ENCODE measurements at regions not wholly inside any gene's neighbourhood (a gene's known extent, or its start where the extent isn't known, plus 50 kb on each side); places are given as distances from the start of the nearest gene placed in this dataset.
A peak's percentile ranks its signal among the peaks of the same experiment; 100 is the strongest.

DNA sequence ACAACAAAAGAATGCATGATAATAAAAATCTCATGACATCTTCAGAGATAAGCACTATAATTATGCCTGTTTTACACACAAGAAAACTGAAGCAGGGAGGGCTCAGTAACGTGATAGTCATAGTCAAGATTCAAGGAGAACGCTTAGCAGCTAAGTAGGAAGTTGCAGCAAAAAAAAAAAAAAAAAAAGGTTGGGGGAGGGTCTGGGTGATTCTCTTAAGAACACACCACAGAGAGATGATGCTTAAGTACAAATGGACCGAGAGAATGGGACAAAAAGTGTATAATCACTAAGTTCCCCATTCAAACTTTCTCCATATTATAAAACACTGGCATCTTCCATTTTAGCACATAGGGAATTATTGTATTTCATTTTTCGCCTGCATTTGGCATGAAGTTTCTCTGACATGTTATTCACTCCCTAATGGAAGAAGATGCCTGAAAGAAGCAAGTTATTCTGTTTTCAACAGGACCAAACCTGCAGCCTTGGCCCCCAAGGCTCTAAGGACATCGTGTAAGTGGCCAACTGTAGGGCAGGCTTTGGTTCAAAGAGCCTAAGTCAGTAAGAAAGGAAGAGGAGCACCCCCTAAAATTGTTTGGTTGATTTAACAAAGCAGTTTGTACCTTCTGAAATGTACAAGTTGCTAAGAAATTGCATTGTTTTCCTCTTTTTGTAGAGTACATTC is 142.9 kb upstream of the TMPO start:
- ATAC-seq: no peak
- Histone ChIP-seq H3K4me1 (ENCODE audit: control insufficient read depth in 2 of 2, insufficient read depth in 2 of 2, low read length in 2 of 2) (no peaks in the 10 kb centered on the region), H3K36me3 (ENCODE audit: control insufficient read depth in 2 of 3, insufficient read depth in 3 of 3, low read length in 3 of 3) (no peaks in the 10 kb centered on the region), H3K27me3 (ENCODE audit: control insufficient read depth in 2 of 2, insufficient read depth in 2 of 2, low read length in 2 of 2) (peaks cover 0 to 5% of the 10 kb centered on the region in 2 donors), H3K27ac (ENCODE audit: low read depth, low read length) (no peak overlapping the region), H3K4me3 (ENCODE audit: low read length) (no peak overlapping the region), H3K9me3 (ENCODE audit: control insufficient read depth in 2 of 3, low read length in 3 of 3) (no peaks in the 10 kb centered on the region)
- Mint-ChIP-seq H3K36me3 (peaks cover 0 to 11% (median 0%) of the 10 kb centered on the region in 5 donors), H3K9me3 (peaks cover 0 to 3% (median 0%) of the 10 kb centered on the region in 11 donors), H3K4me1 (peaks cover 5 to 26% (median 10%) of the 10 kb centered on the region in 7 donors), H3K27me3 (peaks cover 33 to 53% (median 48%) of the 10 kb centered on the region in 5 donors), H3K4me3 (no peak overlapping the region), H3K27ac (peak overlapping the region in 1 of 9 donors; percentile 63)
- ChIA-PET CTCF (no interaction called here), POLR2A (no interaction called here)
- no peak for DNase-seq
- intact Hi-C loops (cut with micrococcal nuclease): loop anchor here in 1 of 2 donors (1.0 to 5.0 kb wide), 5 partner anchors 25 to 1386 kb away; no protein-coding TSS in a partner anchor

GRCh38 chr12:98373025-98373554 is 142.3 kb upstream of the TMPO start:
- peaks cover 32 to 58% (median 48%) of the 10 kb centered on the region in 5 donors for H3K27me3 Mint-ChIP-seq
- no peak overlapping the region for H3K27ac Mint-ChIP-seq

GRCh38 chr12:98374007-98374406 is 141.4 kb upstream of the TMPO start:
- no peak for ATAC-seq
- CTCF ChIA-PET: no interaction called here
- Histone ChIP-seq H3K36me3 (ENCODE audit: control insufficient read depth in 2 of 3, insufficient read depth in 3 of 3, low read length in 3 of 3) (no peaks in the 10 kb centered on the region), H3K9me3 (ENCODE audit: control insufficient read depth in 2 of 3, low read length in 3 of 3) (no peaks in the 10 kb centered on the region), H3K27ac (ENCODE audit: low read depth, low read length) (no peak overlapping the region), H3K4me1 (ENCODE audit: control insufficient read depth in 2 of 2, insufficient read depth in 2 of 2, low read length in 2 of 2) (no peaks in the 10 kb centered on the region), H3K27me3 (ENCODE audit: control insufficient read depth in 2 of 2, insufficient read depth in 2 of 2, low read length in 2 of 2) (peaks cover 0 to 5% of the 10 kb centered on the region in 2 donors), H3K4me3 (ENCODE audit: low read length) (no peak overlapping the region)
- intact Hi-C loops (cut with micrococcal nuclease): loop anchor here (2.0 to 5.0 kb wide), 2 partner anchors 23 to 147 kb away; no protein-coding TSS in a partner anchor
- Mint-ChIP-seq H3K36me3 (peaks cover 0 to 11% (median 0%) of the 10 kb centered on the region in 5 donors), H3K4me1 (peaks cover 5 to 26% (median 10%) of the 10 kb centered on the region in 7 donors), H3K4me3 (no peak overlapping the region), H3K9me3 (peaks cover 0 to 3% (median 0%) of the 10 kb centered on the region in 11 donors), H3K27ac (no peak overlapping the region), H3K27me3 (peaks cover 37 to 58% (median 51%) of the 10 kb centered on the region in 5 donors)
- DNase-seq: no peak
- POLR2A ChIA-PET: no interaction called here

More at GRCh38 chr12:98373025-98373554, 142.3 kb upstream of the TMPO start:
- CTCF ChIA-PET: no interaction called here
- ATAC-seq (no peak), DNase-seq (no peak)
- POLR2A ChIA-PET: no interaction called here
- Histone ChIP-seq H3K4me3 (ENCODE audit: low read length) (no peak overlapping the region), H3K36me3 (ENCODE audit: control insufficient read depth in 2 of 3, insufficient read depth in 3 of 3, low read length in 3 of 3) (no peaks in the 10 kb centered on the region), H3K9me3 (ENCODE audit: control insufficient read depth in 2 of 3, low read length in 3 of 3) (no peaks in the 10 kb centered on the region), H3K27ac (ENCODE audit: low read depth, low read length) (no peak overlapping the region), H3K4me1 (ENCODE audit: control insufficient read depth in 2 of 2, insufficient read depth in 2 of 2, low read length in 2 of 2) (no peaks in the 10 kb centered on the region), H3K27me3 (ENCODE audit: control insufficient read depth in 2 of 2, insufficient read depth in 2 of 2, low read length in 2 of 2) (peaks cover 0 to 5% of the 10 kb centered on the region in 2 donors)
- H3K36me3 Mint-ChIP-seq: peaks cover 0 to 11% (median 0%) of the 10 kb centered on the region in 5 donors
- peaks cover 5 to 26% (median 10%) of the 10 kb centered on the region in 7 donors for H3K4me1 Mint-ChIP-seq
- no peak overlapping the region for H3K4me3 Mint-ChIP-seq
- intact Hi-C loops (cut with micrococcal nuclease): loop anchor here in 1 of 2 donors (1.0 to 5.0 kb wide), 4 partner anchors 24 to 1386 kb away; no protein-coding TSS in a partner anchor
- peaks cover 0 to 3% (median 0%) of the 10 kb centered on the region in 11 donors for H3K9me3 Mint-ChIP-seq

DNA sequence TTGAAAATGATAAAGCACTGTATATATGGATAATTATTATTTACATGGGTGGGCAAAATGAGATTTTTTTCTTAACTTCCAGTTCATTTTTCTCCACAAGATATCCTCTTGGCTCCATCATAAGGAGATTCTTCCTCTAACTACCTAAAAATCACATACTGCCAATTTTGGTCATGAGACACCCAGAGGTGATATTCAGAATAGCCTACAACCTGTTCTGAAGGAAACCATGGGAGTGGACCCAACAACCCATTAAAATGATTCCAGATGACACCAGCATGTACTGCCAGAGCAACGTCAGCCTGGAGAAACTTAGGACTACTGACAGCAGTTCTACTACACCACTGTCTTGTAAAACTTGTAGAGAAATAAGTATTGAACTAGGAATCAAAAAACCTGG is 136.3 kb upstream of the TMPO start:
- H3K27me3 Mint-ChIP-seq: peaks cover 26 to 67% (median 30%) of the 10 kb centered on the region in 5 donors
- no peak overlapping the region for H3K4me3 Mint-ChIP-seq
- intact Hi-C loops (cut with micrococcal nuclease): no loop called here

GRCh38 chr12:98385641-98386040 is 129.7 kb upstream of the TMPO start:
- H3K27me3 Mint-ChIP-seq: peaks cover 5 to 44% (median 19%) of the 10 kb centered on the region in 5 donors
- H3K9me3 Mint-ChIP-seq: no peaks in the 10 kb centered on the region
- no peaks in the 10 kb centered on the region for H3K36me3 Mint-ChIP-seq
- ATAC-seq: no peak
- Histone ChIP-seq H3K4me3 (ENCODE audit: low read length) (no peak overlapping the region), H3K9me3 (ENCODE audit: control insufficient read depth in 2 of 3, low read length in 3 of 3) (no peaks in the 10 kb centered on the region), H3K4me1 (ENCODE audit: control insufficient read depth in 2 of 2, insufficient read depth in 2 of 2, low read length in 2 of 2) (no peaks in the 10 kb centered on the region), H3K27me3 (ENCODE audit: control insufficient read depth in 2 of 2, insufficient read depth in 2 of 2, low read length in 2 of 2) (no peaks in the 10 kb centered on the region), H3K36me3 (ENCODE audit: control insufficient read depth in 2 of 3, insufficient read depth in 3 of 3, low read length in 3 of 3) (no peaks in the 10 kb centered on the region), H3K27ac (ENCODE audit: low read depth, low read length) (no peak overlapping the region)
- intact Hi-C loops (cut with micrococcal nuclease): no loop called here
- CTCF ChIA-PET: no interaction called here
- DNase-seq: no peak
- POLR2A ChIA-PET: no interaction called here
- H3K27ac Mint-ChIP-seq: no peak overlapping the region
- H3K4me1 Mint-ChIP-seq: no peaks in the 10 kb centered on the region
- no peak overlapping the region for H3K4me3 Mint-ChIP-seq

More for the DNA sequence above, 136.3 kb upstream of the TMPO start:
- no peaks in the 10 kb centered on the region for H3K4me1 Mint-ChIP-seq
- H3K9me3 Mint-ChIP-seq: no peaks in the 10 kb centered on the region
- Histone ChIP-seq H3K27me3 (ENCODE audit: control insufficient read depth in 2 of 2, insufficient read depth in 2 of 2, low read length in 2 of 2) (no peaks in the 10 kb centered on the region), H3K9me3 (ENCODE audit: control insufficient read depth in 2 of 3, low read length in 3 of 3) (no peaks in the 10 kb centered on the region), H3K27ac (ENCODE audit: low read depth, low read length) (no peak overlapping the region), H3K4me1 (ENCODE audit: control insufficient read depth in 2 of 2, insufficient read depth in 2 of 2, low read length in 2 of 2) (no peaks in the 10 kb centered on the region), H3K36me3 (ENCODE audit: control insufficient read depth in 2 of 3, insufficient read depth in 3 of 3, low read length in 3 of 3) (no peaks in the 10 kb centered on the region), H3K4me3 (ENCODE audit: low read length) (no peak overlapping the region)
- H3K36me3 Mint-ChIP-seq: no peaks in the 10 kb centered on the region
- ChIA-PET POLR2A (no interaction called here), CTCF (no interaction called here)
- H3K27ac Mint-ChIP-seq: no peak overlapping the region
- ATAC-seq: no peak
- no peak for DNase-seq

- H3K36me3 ChIP-seq (ENCODE audit: control insufficient read depth in 2 of 3, insufficient read depth in 3 of 3, low read length in 3 of 3): no peaks in the 10 kb centered on the region
- POLR2A ChIA-PET: no interaction called here
- CTCF ChIA-PET: no interaction called here
Measured at GRCh38 chr12:98387444-98387843, 127.9 kb upstream of the TMPO start.

DNA sequence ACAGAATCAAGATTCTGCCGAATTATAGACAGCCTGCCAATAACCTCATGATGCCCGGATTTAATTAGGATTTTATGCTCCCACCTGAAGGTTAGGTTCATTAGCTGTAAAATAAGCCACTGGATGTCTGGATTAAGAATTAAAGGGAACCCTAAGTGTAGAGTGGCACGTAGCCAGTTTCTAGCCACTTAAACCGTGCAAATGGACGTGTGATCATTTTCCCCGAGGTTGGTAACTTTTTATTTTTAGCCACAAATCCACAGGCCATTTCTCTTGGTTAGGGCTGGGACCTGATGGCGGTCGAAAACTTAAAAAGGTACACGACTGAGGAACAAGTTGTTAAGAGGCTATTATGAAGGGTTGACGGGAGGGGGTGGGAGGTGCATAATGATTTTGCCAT is 127.3 kb upstream of the TMPO start:
- CTCF ChIA-PET: no interaction called here
- DNase-seq (no peak), ATAC-seq (no peak)
- H3K27me3 ChIP-seq (ENCODE audit: control insufficient read depth in 2 of 2, insufficient read depth in 2 of 2, low read length in 2 of 2): no peaks in the 10 kb centered on the region
- Mint-ChIP-seq H3K36me3 (no peaks in the 10 kb centered on the region), H3K4me1 (no peaks in the 10 kb centered on the region), H3K27me3 (peaks cover 5 to 37% (median 19%) of the 10 kb centered on the region in 5 donors), H3K4me3 (no peak overlapping the region), H3K27ac (no peak overlapping the region), H3K9me3 (no peaks in the 10 kb centered on the region)
- H3K4me3 ChIP-seq (ENCODE audit: low read length): no peak overlapping the region
- no peaks in the 10 kb centered on the region for H3K36me3 ChIP-seq (ENCODE audit: control insufficient read depth in 2 of 3, insufficient read depth in 3 of 3, low read length in 3 of 3)
- H3K27ac ChIP-seq (ENCODE audit: low read depth, low read length): no peak overlapping the region
- POLR2A ChIA-PET: no interaction called here
- no peaks in the 10 kb centered on the region for H3K9me3 ChIP-seq (ENCODE audit: control insufficient read depth in 2 of 3, low read length in 3 of 3)
- intact Hi-C loops (cut with micrococcal nuclease): no loop called here
- H3K4me1 ChIP-seq (ENCODE audit: control insufficient read depth in 2 of 2, insufficient read depth in 2 of 2, low read length in 2 of 2): no peaks in the 10 kb centered on the region

More at GRCh38 chr12:98387444-98387843, 127.9 kb upstream of the TMPO start:
- H3K36me3 Mint-ChIP-seq: no peaks in the 10 kb centered on the region
- no peak overlapping the region for H3K4me3 Mint-ChIP-seq
- H3K27me3 Mint-ChIP-seq: peaks cover 5 to 39% (median 19%) of the 10 kb centered on the region in 5 donors
- H3K27ac Mint-ChIP-seq: no peak overlapping the region
- no peak overlapping the region for H3K27ac ChIP-seq (ENCODE audit: low read depth, low read length)
- no peak for DNase-seq
- H3K27me3 ChIP-seq (ENCODE audit: control insufficient read depth in 2 of 2, insufficient read depth in 2 of 2, low read length in 2 of 2): no peaks in the 10 kb centered on the region
- H3K4me3 ChIP-seq (ENCODE audit: low read length): no peak overlapping the region
- H3K9me3 Mint-ChIP-seq: no peaks in the 10 kb centered on the region
- intact Hi-C loops (cut with micrococcal nuclease): no loop called here
- H3K9me3 ChIP-seq (ENCODE audit: control insufficient read depth in 2 of 3, low read length in 3 of 3): no peaks in the 10 kb centered on the region
- no peak for ATAC-seq
- no peaks in the 10 kb centered on the region for H3K4me1 ChIP-seq (ENCODE audit: control insufficient read depth in 2 of 2, insufficient read depth in 2 of 2, low read length in 2 of 2)
- no peaks in the 10 kb centered on the region for H3K4me1 Mint-ChIP-seq
